ENCODE measurements at regions not wholly inside any gene's neighbourhood (a gene's known extent, or its start where the extent isn't known, plus 50 kb on each side); places are given as distances from the start of the nearest gene placed in this dataset.
A peak's percentile ranks its signal among the peaks of the same experiment; 100 is the strongest.

- DNase-seq (no peak), ATAC-seq (no peak)
- Histone ChIP-seq H3K36me3 (no peaks in the 10 kb centered on the region), H3K4me1 (peaks cover 0 to 9% (median 0%) of the 10 kb centered on the region in 9 donors), H3K9me3 (no peaks in the 10 kb centered on the region), H3K27ac (peak overlapping the region in 2 of 10 donors; percentile 49 to 86), H3K27me3 (no peaks in the 10 kb centered on the region), H3K4me3 (peak overlapping the region in 8 of 10 donors; percentile 10 to 60 (median 22))
- WGBS, 2 donors: 77 to 79% methylated on average over 2 of the region's 2 CpGs
- TF ChIP-seq CTCF (IDR thresholded peaks at IDR 0.05): no peak
- intact Hi-C loops (cut with DNase I): no loop called here
Measured at GRCh38 chr4:163611784-163612445, 117.4 kb downstream of the TMA16 start.

- H3K27me3 ChIP-seq: no peaks in the 10 kb centered on the region
- peaks cover 0 to 9% (median 0%) of the 10 kb centered on the region in 9 donors for H3K4me1 ChIP-seq
- no peaks in the 10 kb centered on the region for H3K9me3 ChIP-seq
- peak overlapping the region in 4 of 10 donors; percentile 1 to 86 (median 32) for H3K27ac ChIP-seq
- no peaks in the 10 kb centered on the region for H3K36me3 ChIP-seq
- DNase-seq: no peak
- no peak for TF ChIP-seq CTCF (IDR thresholded peaks at IDR 0.05)
- intact Hi-C loops (cut with DNase I): no loop called here
- no peak for ATAC-seq
- H3K4me3 ChIP-seq: peak overlapping the region in 8 of 10 donors; percentile 10 to 60 (median 22)
Measured at GRCh38 chr4:163612762-163613161, 118.3 kb downstream of the TMA16 start.

GRCh38 chr4:163613383-163613782, 118.9 kb downstream of the TMA16 start:
- no peak for DNase-seq
- H3K36me3 ChIP-seq: no peaks in the 10 kb centered on the region
- intact Hi-C loops (cut with DNase I): no loop called here
- peak overlapping the region in 3 of 10 donors; percentile 14 to 86 (median 49) for H3K27ac ChIP-seq
- no peak for TF ChIP-seq CTCF (IDR thresholded peaks at IDR 0.05)
- no peaks in the 10 kb centered on the region for H3K9me3 ChIP-seq
- peak overlapping the region in 6 of 10 donors; percentile 13 to 60 (median 31) for H3K4me3 ChIP-seq
- H3K4me1 ChIP-seq: peaks cover 0 to 5% (median 0%) of the 10 kb centered on the region in 9 donors
- WGBS, 2 donors: 71 to 73% methylated on average over 3 of the region's 3 CpGs
- no peaks in the 10 kb centered on the region for H3K27me3 ChIP-seq
- ATAC-seq: peak in 4 of 8 donors; percentile 35 to 61 (median 51)

GRCh38 chr4:163614866-163615265, 120.4 kb downstream of the TMA16 start:
- H3K27ac ChIP-seq: peak overlapping the region in 1 of 10 donors; percentile 86
- H3K36me3 ChIP-seq: no peaks in the 10 kb centered on the region
- DNase-seq (no peak), ATAC-seq (no peak)
- no peaks in the 10 kb centered on the region for H3K9me3 ChIP-seq
- no peak overlapping the region for H3K4me3 ChIP-seq
- no peaks in the 10 kb centered on the region for H3K27me3 ChIP-seq
- intact Hi-C loops (cut with DNase I): no loop called here
- H3K4me1 ChIP-seq: no peaks in the 10 kb centered on the region
- TF ChIP-seq CTCF (IDR thresholded peaks at IDR 0.05): no peak
- WGBS, 2 donors: 68 to 69% methylated on average over 3 of the region's 3 CpGs
